ENCODE measurements at regions not wholly inside any gene's neighbourhood (a gene's known extent, or its start where the extent isn't known, plus 50 kb on each side); places are given as distances from the start of the nearest gene placed in this dataset.

GRCh38 chr12:38139456-38139855, 177.1 kb upstream of the ALG10B start:
- no peaks in the 10 kb centered on the region for H3F3A ChIP-seq (replicated peaks; ENCODE audit: insufficient read depth)
- 0 out of 2 replicates have a peak overlapping the region, but pooled peaks have one; percentile 56 for H2AFZ ChIP-seq (ENCODE audit: low read depth)
- no peaks in the 10 kb centered on the region for H3K9me3 ChIP-seq
- no peak overlapping the region for H3K4me2 ChIP-seq
- 27% methylated on average over 12 of the region's 13 CpGs for whole genome bisulfite sequencing (ENCODE audit: low lambda C conversion rate)
- H3K27ac ChIP-seq (ENCODE audit: low read depth in 2 of 2, low read length in 1 of 2) = no peak overlapping the region
- H3K4me3 ChIP-seq (ENCODE audit: low read depth in 2 of 2, low read length in 1 of 2) = no peak overlapping the region
- H3K9me2 ChIP-seq = no peaks in the 10 kb centered on the region
- H3K36me3 ChIP-seq (replicated peaks in 1 of 2; ENCODE audit: control insufficient read depth in 1 of 2, insufficient read depth in 2 of 2, low read length in 1 of 2) = no peaks in the 10 kb centered on the region
- H3K4me1 ChIP-seq (ENCODE audit: control insufficient read depth in 1 of 2, insufficient read depth in 2 of 2, low read depth in 1 of 2, low read length in 1 of 2) = peaks cover 0 to 4% of the 10 kb centered on the region in 2 experiments; a peak in 1 of 4 replicates
- no peak overlapping the region for H3K9ac ChIP-seq
- no peak for TF ChIP-seq CTCF (IDR thresholded peaks at IDR 0.05)
- no peaks in the 10 kb centered on the region for H3K79me2 ChIP-seq (ENCODE audit: insufficient read depth)
- no peaks in the 10 kb centered on the region for H4K20me1 ChIP-seq (ENCODE audit: insufficient read depth)
- no peak for DNase-seq
- CTCF ChIA-PET = interaction anchor here (0.6 to 0.8 kb wide), 4 partner anchors 9 to 372 kb away, joined by 3 to 12 read pairs (median 3); partner anchors contain the start of gene ALG10B
- peaks cover 32% of the 10 kb centered on the region; the same call in 1 of the 2 replicates for H3K27me3 ChIP-seq (ENCODE audit: insufficient read depth)
- POLR2A ChIA-PET = no interaction called here

GRCh38 chr12:38141239-38141638, 175.3 kb upstream of the ALG10B start:
- Histone ChIP-seq H3K9ac (no peak overlapping the region), H3K4me3 (ENCODE audit: low read depth in 2 of 2, low read length in 1 of 2) (no peak overlapping the region), H3K27ac (ENCODE audit: low read depth in 2 of 2, low read length in 1 of 2) (no peak overlapping the region), H3K27me3 (ENCODE audit: insufficient read depth) (peaks cover 16% of the 10 kb centered on the region; the same call in 1 of the 2 replicates), H3K4me2 (no peak overlapping the region), H3F3A (replicated peaks; ENCODE audit: insufficient read depth) (no peaks in the 10 kb centered on the region), H3K9me3 (no peaks in the 10 kb centered on the region), H3K79me2 (ENCODE audit: insufficient read depth) (no peaks in the 10 kb centered on the region), H3K9me2 (no peaks in the 10 kb centered on the region), H3K36me3 (replicated peaks in 1 of 2; ENCODE audit: control insufficient read depth in 1 of 2, insufficient read depth in 2 of 2, low read length in 1 of 2) (no peaks in the 10 kb centered on the region), H2AFZ (ENCODE audit: low read depth) (no peak overlapping the region), H3K4me1 (ENCODE audit: control insufficient read depth in 1 of 2, insufficient read depth in 2 of 2, low read depth in 1 of 2, low read length in 1 of 2) (peaks cover 0 to 4% of the 10 kb centered on the region in 2 experiments; a peak in 1 of 4 replicates), H4K20me1 (ENCODE audit: insufficient read depth) (no peaks in the 10 kb centered on the region)
- POLR2A ChIA-PET = no interaction called here
- WGBS (ENCODE audit: low lambda C conversion rate) = 13% methylated on average over 7 of the region's 8 CpGs
- no peak for DNase-seq
- CTCF ChIA-PET = interaction anchor here (1.9 kb wide), 1 partner anchor 175 kb away, joined by 6 read pairs; the partner anchor contains the start of gene ALG10B
- no peak for TF ChIP-seq JUND (IDR thresholded peaks at IDR 0.05)
- no peak for TF ChIP-seq FOSL2 (IDR thresholded peaks at IDR 0.05; ENCODE audit: borderline replicate concordance, low read depth)
- no peak for TF ChIP-seq MXI1 (IDR thresholded peaks at IDR 0.05; ENCODE audit: low read depth, low read length)
- no peak for TF ChIP-seq RFX5 (IDR thresholded peaks at IDR 0.05; ENCODE audit: low read length)

- no peak for DNase-seq
- no peak overlapping the region for H3K9ac ChIP-seq
- no peaks in the 10 kb centered on the region for H3K9me2 ChIP-seq
- H2AFZ ChIP-seq (ENCODE audit: low read depth) = no peak overlapping the region
- POLR2A ChIA-PET = no interaction called here
- CTCF ChIA-PET = interaction anchor here (1.9 kb wide), 1 partner anchor 175 kb away, joined by 6 read pairs; the partner anchor contains the start of gene ALG10B
- WGBS (ENCODE audit: low lambda C conversion rate) = 17% methylated on average over 6 of the region's 9 CpGs
- H3K27ac ChIP-seq (ENCODE audit: low read depth in 2 of 2, low read length in 1 of 2) = no peak overlapping the region
- peaks cover 12% of the 10 kb centered on the region; the same call in 1 of the 2 replicates for H3K27me3 ChIP-seq (ENCODE audit: insufficient read depth)
- H3K9me3 ChIP-seq = no peaks in the 10 kb centered on the region
- H4K20me1 ChIP-seq (ENCODE audit: insufficient read depth) = no peaks in the 10 kb centered on the region
- no peak overlapping the region for H3K4me2 ChIP-seq
- no peak overlapping the region for H3K4me3 ChIP-seq (ENCODE audit: low read depth in 2 of 2, low read length in 1 of 2)
- peaks cover 0 to 4% of the 10 kb centered on the region in 2 experiments; a peak in 1 of 4 replicates for H3K4me1 ChIP-seq (ENCODE audit: control insufficient read depth in 1 of 2, insufficient read depth in 2 of 2, low read depth in 1 of 2, low read length in 1 of 2)
- H3K79me2 ChIP-seq (ENCODE audit: insufficient read depth) = no peaks in the 10 kb centered on the region
- no peaks in the 10 kb centered on the region for H3F3A ChIP-seq (replicated peaks; ENCODE audit: insufficient read depth)
- no peaks in the 10 kb centered on the region for H3K36me3 ChIP-seq (replicated peaks in 1 of 2; ENCODE audit: control insufficient read depth in 1 of 2, insufficient read depth in 2 of 2, low read length in 1 of 2)
- TF ChIP-seq POLR2AphosphoS5 (IDR thresholded peaks at IDR 0.05; ENCODE audit: low read depth, low read length) = no peak
- no peak for TF ChIP-seq SMC3 (IDR thresholded peaks at IDR 0.05; ENCODE audit: low read depth, low read length)
- TF ChIP-seq TAF1 (IDR thresholded peaks at IDR 0.05; ENCODE audit: borderline replicate concordance, low read depth, low read length) = no peak
- no peak for TF ChIP-seq PBX3 (IDR thresholded peaks at IDR 0.05)
- TF ChIP-seq ELF1 (IDR thresholded peaks at IDR 0.05) = no peak
- no peak for TF ChIP-seq TEAD4 (IDR thresholded peaks at IDR 0.05; ENCODE audit: borderline replicate concordance, insufficient read depth)
- no peak for TF ChIP-seq REST (IDR thresholded peaks at IDR 0.05; ENCODE audit: low read depth, low read length)
- no peak for TF ChIP-seq FOSL2 (IDR thresholded peaks at IDR 0.05; ENCODE audit: borderline replicate concordance, low read depth)
- no peak for TF ChIP-seq NRF1 (IDR thresholded peaks at IDR 0.05; ENCODE audit: low read depth, low read length)
- TF ChIP-seq USF1 (IDR thresholded peaks at IDR 0.05; ENCODE audit: borderline replicate concordance, low read depth) = no peak
These were observed 174.7 kb upstream of the ALG10B start for GRCh38 chr12:38141861-38142260.

All from SK-N-SH (cell line).